Panc1 (cell line): ENCODE measurements at regions not wholly inside any gene's neighbourhood (a gene's known extent, or its start where the extent isn't known, plus 50 kb on each side); places are given as distances from the start of the nearest gene placed in this dataset.

Experiments used
- CTCF ChIP-seq: fragments of 450-650 bp; IDR thresholded peaks from 2 replicates; pipeline ENCODE4 v1.5.1; 2017; ENCODE audit warnings: mild to moderate bottlenecking
- POLR2AphosphoS5 ChIP-seq: IDR thresholded peaks from 2 replicates; pipeline ENCODE4 v1.6.1; 2012; ENCODE audit warnings: mild to moderate bottlenecking, low read depth, low read length, moderate library complexity
- SIN3A ChIP-seq: IDR thresholded peaks from 2 replicates; pipeline ENCODE4 v1.6.1; 2012; ENCODE audit warnings: low read depth, mild to moderate bottlenecking, low read length, moderate library complexity, borderline replicate concordance; ENCODE audit not compliant: insufficient read depth

DNA sequence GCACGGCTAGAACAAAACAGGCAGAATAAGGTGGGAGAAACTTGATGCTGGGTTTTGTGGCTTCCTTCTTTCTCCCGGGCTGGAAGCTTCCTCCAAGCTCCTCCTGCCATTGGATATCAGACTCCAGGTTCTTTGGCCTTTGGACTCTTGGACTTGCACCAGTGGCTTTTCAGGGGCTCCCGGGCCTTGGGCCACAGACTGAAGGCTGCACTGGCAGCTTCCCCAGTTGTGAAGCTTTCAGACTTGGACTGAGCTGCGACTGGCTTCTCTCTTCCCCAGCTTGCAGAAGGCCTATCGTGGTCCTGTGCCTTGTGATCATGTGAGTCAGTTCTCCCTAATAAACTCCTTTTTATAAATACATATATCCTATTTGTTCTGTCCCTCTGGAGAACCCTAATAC is 364.4 kb downstream of the DNAH5 start:
- no peak for TF ChIP-seq CTCF
- no peak for TF ChIP-seq POLR2AphosphoS5
- no peak for TF ChIP-seq SIN3A
